HG03066 (cell line): ENCODE measurements at regions not wholly inside any gene's neighbourhood (a gene's known extent, or its start where the extent isn't known, plus 50 kb on each side); places are given as distances from the start of the nearest gene placed in this dataset.

ENCODE experiments used
- ATAC-seq: cut with Tn5 transposase; IDR thresholded peaks from one replicate; pipeline ENCODE4 v1.9.1; 2021; ENCODE audit warnings: low read depth; ENCODE audit not compliant: unreplicated experiment

GRCh38 chr10:7028809-7029166, 382.0 kb downstream of the SFMBT2 start:
- no peak for ATAC-seq

GRCh38 chr10:7027913-7028808, 382.7 kb downstream of the SFMBT2 start:
- ATAC-seq, result no peak

- ATAC-seq, result no peak
These were observed 383.5 kb downstream of the SFMBT2 start for GRCh38 chr10:7027237-7027912.

GRCh38 chr10:7026818-7027217, 384.0 kb downstream of the SFMBT2 start:
- no peak for ATAC-seq

- ATAC-seq, result no peak
These were observed 385.5 kb downstream of the SFMBT2 start for GRCh38 chr10:7025296-7025695.

- ATAC-seq, result no peak
These were observed 395.4 kb downstream of the SFMBT2 start for GRCh38 chr10:7015457-7015856.

GRCh38 chr10:7014721-7015120, 396.1 kb downstream of the SFMBT2 start:
- ATAC-seq, result no peak

GRCh38 chr10:7011994-7012393, 398.8 kb downstream of the SFMBT2 start:
- no peak for ATAC-seq

- no peak for ATAC-seq
These were observed 402.2 kb downstream of the SFMBT2 start for GRCh38 chr10:7008645-7009044.

- no peak for ATAC-seq
These were observed 403.1 kb downstream of the SFMBT2 start for GRCh38 chr10:7007600-7008190.

- no peak for ATAC-seq
These were observed 404.3 kb downstream of the SFMBT2 start for GRCh38 chr10:7006566-7006965.

GRCh38 chr10:7003831-7004395, 406.9 kb downstream of the SFMBT2 start:
- no peak for ATAC-seq

- no peak for ATAC-seq
These were observed 410.8 kb downstream of the SFMBT2 start for GRCh38 chr10:7000061-7000460.

GRCh38 chr10:6999232-6999925, 411.5 kb downstream of the SFMBT2 start:
- no peak for ATAC-seq

- no peak for ATAC-seq
These were observed 413.3 kb downstream of the SFMBT2 start for GRCh38 chr10:6997509-6997908.

GRCh38 chr10:6996431-6996830, 414.4 kb downstream of the SFMBT2 start:
- ATAC-seq, result no peak

GRCh38 chr10:6995831-6996230, 415.0 kb downstream of the SFMBT2 start:
- no peak for ATAC-seq

- no peak for ATAC-seq
These were observed 415.3 kb upstream of the PRKCQ start for GRCh38 chr10:6995341-6995740.

- no peak for ATAC-seq
These were observed 410.8 kb upstream of the PRKCQ start for GRCh38 chr10:6990891-6991290.

GRCh38 chr10:6988654-6989053, 408.6 kb upstream of the PRKCQ start:
- ATAC-seq, result no peak

- ATAC-seq, result no peak
These were observed 407.5 kb upstream of the PRKCQ start for GRCh38 chr10:6987536-6987945.
